ENCODE measurements at regions not wholly inside any gene's neighbourhood (a gene's known extent, or its start where the extent isn't known, plus 50 kb on each side); places are given as distances from the start of the nearest gene placed in this dataset.

- WGBS, 4 donors, result 87 to 91% (median 89%) methylated on average over 10 to 11 of the region's 11 CpGs
- Histone ChIP-seq H3K4me1 (replicated peaks in 1 of 2) (peaks cover 10 to 24% of the 10 kb centered on the region in 2 donors), H3K9me3 (replicated peaks in 1 of 3) (no peaks in the 10 kb centered on the region), H3K27me3 (no peaks in the 10 kb centered on the region), H3K36me3 (replicated peaks in 1 of 2) (no peaks in the 10 kb centered on the region), H3K27ac (no peak overlapping the region), H3K4me3 (no peak overlapping the region)
- intact Hi-C loops (cut with DNase I), result loop anchor here (5.0 kb wide), 2 partner anchors 183 to 188 kb away; no protein-coding TSS in a partner anchor
- TF ChIP-seq, protein P1, sequence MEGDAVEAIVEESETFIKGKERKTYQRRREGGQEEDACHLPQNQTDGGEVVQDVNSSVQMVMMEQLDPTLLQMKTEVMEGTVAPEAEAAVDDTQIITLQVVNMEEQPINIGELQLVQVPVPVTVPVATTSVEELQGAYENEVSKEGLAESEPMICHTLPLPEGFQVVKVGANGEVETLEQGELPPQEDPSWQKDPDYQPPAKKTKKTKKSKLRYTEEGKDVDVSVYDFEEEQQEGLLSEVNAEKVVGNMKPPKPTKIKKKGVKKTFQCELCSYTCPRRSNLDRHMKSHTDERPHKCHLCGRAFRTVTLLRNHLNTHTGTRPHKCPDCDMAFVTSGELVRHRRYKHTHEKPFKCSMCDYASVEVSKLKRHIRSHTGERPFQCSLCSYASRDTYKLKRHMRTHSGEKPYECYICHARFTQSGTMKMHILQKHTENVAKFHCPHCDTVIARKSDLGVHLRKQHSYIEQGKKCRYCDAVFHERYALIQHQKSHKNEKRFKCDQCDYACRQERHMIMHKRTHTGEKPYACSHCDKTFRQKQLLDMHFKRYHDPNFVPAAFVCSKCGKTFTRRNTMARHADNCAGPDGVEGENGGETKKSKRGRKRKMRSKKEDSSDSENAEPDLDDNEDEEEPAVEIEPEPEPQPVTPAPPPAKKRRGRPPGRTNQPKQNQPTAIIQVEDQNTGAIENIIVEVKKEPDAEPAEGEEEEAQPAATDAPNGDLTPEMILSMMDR (IDR thresholded peaks at IDR 0.05), result no peak
- no peak for TF ChIP-seq POLR2A (IDR thresholded peaks at IDR 0.05)
- peak in 3 of 7 donors; percentile 12 to 43 (median 18) for DNase-seq
Measured at GRCh38 chr6:43950051-43950605, 177.1 kb downstream of the MRPL14 start.

GRCh38 chr6:43949551-43949991, 177.7 kb downstream of the MRPL14 start:
- 81 to 100% (median 89%) methylated on average over 2 of the region's 2 CpGs for WGBS, 4 donors
- TF ChIP-seq, protein P1 (IDR thresholded peaks at IDR 0.05), result no peak
- no peak for TF ChIP-seq POLR2A (IDR thresholded peaks at IDR 0.05)
- no peak overlapping the region for H3K27ac ChIP-seq
- H3K4me3 ChIP-seq, result no peak overlapping the region
- H3K36me3 ChIP-seq (replicated peaks in 1 of 2), result no peaks in the 10 kb centered on the region
- H3K9me3 ChIP-seq (replicated peaks in 1 of 3), result no peaks in the 10 kb centered on the region
- DNase-seq, result no peak
- peaks cover 8 to 19% of the 10 kb centered on the region in 2 donors for H3K4me1 ChIP-seq (replicated peaks in 1 of 2)
- no peaks in the 10 kb centered on the region for H3K27me3 ChIP-seq
- intact Hi-C loops (cut with DNase I), result no loop called here

- TF ChIP-seq, protein P1 (IDR thresholded peaks at IDR 0.05), result no peak
- no peak for TF ChIP-seq POLR2A (IDR thresholded peaks at IDR 0.05)
- H3K27ac ChIP-seq, result no peak overlapping the region
Measured at GRCh38 chr6:43948527-43949485, 178.4 kb downstream of the MRPL14 start.

GRCh38 chr6:43947860-43948259, 177.8 kb downstream of the VEGFA start:
- peak in 1 of 7 donors; percentile 31 for DNase-seq
- Histone ChIP-seq H3K27me3 (no peaks in the 10 kb centered on the region), H3K9me3 (replicated peaks in 1 of 3) (no peaks in the 10 kb centered on the region), H3K36me3 (replicated peaks in 1 of 2) (no peaks in the 10 kb centered on the region), H3K27ac (no peak overlapping the region), H3K4me1 (replicated peaks in 1 of 2) (peaks cover 0 to 9% of the 10 kb centered on the region in 2 donors), H3K4me3 (no peak overlapping the region)
- intact Hi-C loops (cut with DNase I), result no loop called here
- WGBS, 4 donors, result 97 to 99% (median 98%) methylated on average over 3 of the region's 3 CpGs
- TF ChIP-seq, protein P1 (IDR thresholded peaks at IDR 0.05), result no peak
- no peak for TF ChIP-seq POLR2A (IDR thresholded peaks at IDR 0.05)

More at GRCh38 chr6:43948527-43949485, 178.4 kb downstream of the MRPL14 start:
- Histone ChIP-seq H3K4me1 (replicated peaks in 1 of 2) (peaks cover under 1 to 13% of the 10 kb centered on the region in 2 donors), H3K4me3 (no peak overlapping the region), H3K9me3 (replicated peaks in 1 of 3) (no peaks in the 10 kb centered on the region), H3K27me3 (no peaks in the 10 kb centered on the region), H3K36me3 (replicated peaks in 1 of 2) (no peaks in the 10 kb centered on the region)
- intact Hi-C loops (cut with DNase I), result no loop called here
- peak in 2 of 7 donors; percentile 6 to 39 for DNase-seq
- 84 to 90% (median 87%) methylated on average over 5 of the region's 5 CpGs for WGBS, 4 donors
